NCI-H774 (cell line): ENCODE measurements at regions not wholly inside any gene's neighbourhood (a gene's known extent, or its start where the extent isn't known, plus 50 kb on each side); places are given as distances from the start of the nearest gene placed in this dataset.

Source experiments
- DNase-seq: peaks from one replicate; lab custom pipeline; 2025; lab: John Stamatoyannopoulos, UW

- no peak for DNase-seq
Observed at GRCh38 chr11:15882876-15883454, 473.4 kb downstream of the SOX6 start.

GRCh38 chr11:15883455-15883920 is 472.9 kb downstream of the SOX6 start:
- DNase-seq = no peak

DNA sequence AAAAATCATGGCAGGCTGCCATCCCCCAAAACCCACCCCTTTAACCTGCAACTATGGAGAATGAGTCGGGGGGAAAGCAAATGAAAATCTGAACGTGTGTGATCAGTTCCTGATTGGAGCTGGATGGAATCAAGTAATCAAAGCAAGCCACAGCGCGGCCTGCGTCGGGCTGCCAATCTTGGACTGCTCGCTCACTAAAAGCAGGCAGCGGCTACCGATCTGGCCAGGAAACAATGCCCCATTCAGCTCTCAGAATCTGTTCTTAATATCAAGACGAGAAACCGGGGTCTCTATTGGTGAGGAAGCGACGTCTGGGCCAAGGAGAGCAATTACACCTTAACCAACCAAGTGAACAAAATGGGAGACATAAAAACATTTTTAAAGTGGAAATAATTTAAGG is 472.2 kb downstream of the SOX6 start:
- DNase-seq = no peak

DNA sequence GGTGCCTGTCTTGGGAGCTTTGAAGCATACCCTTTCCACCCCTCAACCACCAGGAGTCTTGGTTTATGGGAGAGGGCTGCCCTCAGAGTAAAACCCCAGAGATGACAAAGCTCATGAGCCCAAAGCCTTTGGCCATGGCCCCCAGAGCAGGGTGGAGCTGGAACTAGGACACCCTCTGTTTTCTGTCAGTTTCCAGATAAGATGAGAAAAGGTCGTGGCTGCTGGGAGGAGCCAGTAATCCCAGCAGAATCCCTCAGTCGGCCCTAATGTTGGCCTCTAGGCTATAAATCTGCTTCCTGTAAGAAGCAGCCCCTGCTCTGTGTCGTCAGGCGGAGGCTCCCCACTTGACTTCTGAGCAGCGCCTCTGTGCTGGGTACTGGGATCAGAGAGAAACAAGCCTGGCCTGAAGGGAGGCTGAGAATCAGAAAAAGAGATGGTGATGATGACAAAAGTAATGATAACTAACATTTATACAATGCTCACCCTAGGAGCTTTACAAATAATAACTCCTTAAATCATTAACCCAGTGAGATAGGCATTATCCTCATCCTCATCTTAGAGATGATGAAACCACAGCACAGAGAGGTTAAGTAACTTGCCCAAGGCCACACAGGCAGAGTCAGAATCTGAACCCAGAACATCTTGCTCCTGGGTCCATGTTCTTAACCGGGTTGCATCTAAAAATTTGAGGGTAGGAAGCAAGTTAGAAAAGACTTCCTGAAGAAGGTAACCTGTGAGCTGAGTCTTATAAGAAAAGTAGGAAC is 471.4 kb downstream of the SOX6 start:
- no peak for DNase-seq

GRCh38 chr11:15885854-15886253 is 470.5 kb downstream of the SOX6 start:
- no peak for DNase-seq

DNA sequence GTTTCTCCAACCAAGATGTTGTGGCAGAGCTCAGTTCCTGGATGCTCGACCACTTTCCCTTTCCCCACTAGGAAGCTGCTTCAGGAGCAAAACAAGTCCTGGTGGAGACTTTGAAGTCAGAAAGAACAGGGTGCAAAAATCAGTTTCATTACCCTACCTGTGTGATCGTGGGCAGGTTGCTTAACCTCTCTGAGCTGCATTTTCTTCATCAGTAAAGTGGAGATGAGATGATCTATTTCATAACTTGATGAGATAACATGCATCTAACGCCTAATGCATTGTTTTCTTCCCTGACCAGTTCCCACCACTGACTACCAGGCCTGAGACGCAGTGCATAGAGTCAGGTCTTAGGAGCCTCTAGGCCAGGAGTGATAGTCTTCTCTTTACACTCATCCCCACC is 470.0 kb downstream of the SOX6 start:
- DNase-seq = no peak

DNA sequence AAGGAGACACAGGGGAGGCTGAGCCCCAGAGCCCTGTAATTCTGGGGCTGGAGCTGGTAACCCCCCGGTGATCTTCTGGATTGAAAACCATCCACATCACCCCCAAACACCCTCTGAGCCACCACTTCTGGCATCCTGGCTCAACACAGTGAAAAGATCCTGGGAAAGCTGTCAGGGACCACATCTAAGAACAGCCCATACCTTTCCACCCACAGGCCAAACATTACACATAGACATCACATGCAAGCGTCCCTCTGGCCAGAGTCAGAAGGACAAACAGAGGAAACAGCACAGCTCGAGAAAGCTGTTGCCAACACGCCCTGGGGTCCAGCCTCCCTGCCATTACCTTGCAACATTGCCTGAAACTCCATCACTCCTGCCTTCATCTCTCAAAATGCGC is 469.5 kb downstream of the SOX6 start:
- DNase-seq = no peak

GRCh38 chr11:15888556-15889345 is 467.6 kb downstream of the SOX6 start:
- no peak for DNase-seq

GRCh38 chr11:15889363-15890030 is 466.8 kb downstream of the SOX6 start:
- DNase-seq = no peak

GRCh38 chr11:15890031-15890713 is 466.2 kb downstream of the SOX6 start:
- no peak for DNase-seq

DNA sequence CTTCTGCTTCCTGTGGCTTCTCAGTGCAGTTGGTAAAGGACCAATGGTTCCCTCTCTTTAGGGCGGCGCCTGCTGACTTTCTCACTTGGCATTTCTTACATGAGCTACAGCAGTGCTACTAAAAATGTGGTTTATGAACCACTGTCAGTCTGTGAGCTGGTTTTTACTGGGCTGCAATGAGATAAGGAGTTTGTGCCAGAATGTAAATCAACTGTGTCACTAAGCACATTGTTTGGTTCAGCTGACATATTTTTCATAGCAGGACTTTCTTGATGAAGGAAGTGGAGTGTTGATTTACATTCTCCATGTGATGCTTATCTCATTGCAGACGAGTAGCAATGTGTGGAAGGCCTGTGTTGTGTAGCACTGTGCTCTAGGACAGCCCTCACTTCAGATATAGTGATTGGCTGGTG is 463.3 kb downstream of the SOX6 start:
- DNase-seq = no peak

- no peak for DNase-seq
Observed at GRCh38 chr11:15896026-15896425, 460.3 kb downstream of the SOX6 start.

GRCh38 chr11:15896530-15896929 is 459.8 kb downstream of the SOX6 start:
- DNase-seq = no peak

GRCh38 chr11:15897211-15897960 is 459.0 kb downstream of the SOX6 start:
- no peak for DNase-seq

DNA sequence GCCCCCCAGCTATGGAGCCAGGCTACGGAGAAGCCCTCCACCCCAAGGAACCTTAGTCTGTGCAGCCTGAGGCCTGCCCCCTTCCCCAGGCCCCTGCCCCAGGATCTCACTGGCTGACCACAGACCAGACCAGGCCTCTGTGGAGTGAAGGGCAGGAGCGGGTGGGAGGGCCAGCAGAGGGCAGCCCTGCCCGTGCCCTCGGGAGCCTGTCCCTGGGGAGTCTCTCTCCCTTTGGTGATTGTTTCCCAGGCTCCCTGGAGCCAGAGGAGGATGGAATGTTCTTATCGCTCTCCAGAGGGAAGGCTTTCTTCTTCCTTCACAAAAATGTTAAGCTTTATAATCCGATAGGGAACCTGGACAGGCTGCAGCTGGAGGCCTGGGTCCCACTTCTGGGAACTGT is 455.3 kb downstream of the SOX6 start:
- no peak for DNase-seq

DNA sequence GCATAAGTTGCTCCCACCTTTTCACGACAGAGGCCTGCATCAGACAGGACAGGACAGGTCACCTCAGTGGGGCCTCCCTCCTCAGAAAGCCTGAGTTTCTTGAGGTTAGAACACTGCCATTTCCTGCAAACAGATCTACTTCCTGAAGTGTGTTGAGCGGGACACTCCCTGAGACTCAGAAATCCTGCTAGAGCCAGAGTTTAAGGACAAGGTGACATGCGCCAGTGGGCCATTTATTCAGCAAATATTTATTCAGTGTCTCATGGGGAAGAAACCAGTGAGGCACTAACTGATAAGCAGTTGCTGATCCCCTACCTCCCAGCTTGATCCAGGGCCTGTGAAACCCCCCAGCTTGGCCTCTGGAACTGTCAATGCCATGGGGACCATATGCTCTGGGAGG is 454.6 kb downstream of the SOX6 start:
- DNase-seq = no peak

DNA sequence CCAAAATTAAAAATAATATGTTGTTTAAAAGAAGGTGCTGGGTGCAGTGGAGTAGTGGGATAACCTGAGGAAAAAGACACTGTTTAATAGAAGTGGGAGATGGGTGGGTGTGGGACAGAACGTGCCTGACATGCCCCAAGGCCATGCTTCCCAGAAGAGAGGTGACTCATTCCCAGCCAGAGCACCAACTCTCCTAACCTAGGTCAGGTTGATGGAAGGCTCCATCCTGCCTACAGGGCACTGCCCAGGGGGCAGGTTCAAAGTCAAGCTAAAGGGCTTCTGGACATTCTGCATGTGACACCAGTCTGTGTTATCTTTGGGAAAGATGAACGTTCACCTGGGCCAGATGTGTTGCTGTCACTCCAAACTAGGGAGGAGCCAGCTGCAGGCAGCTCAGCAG is 453.1 kb downstream of the SOX6 start:
- DNase-seq = no peak

- no peak for DNase-seq
Observed at GRCh38 chr11:15905366-15906104, 450.8 kb downstream of the SOX6 start.

GRCh38 chr11:15906481-15907035 is 449.8 kb downstream of the SOX6 start:
- no peak for DNase-seq

DNA sequence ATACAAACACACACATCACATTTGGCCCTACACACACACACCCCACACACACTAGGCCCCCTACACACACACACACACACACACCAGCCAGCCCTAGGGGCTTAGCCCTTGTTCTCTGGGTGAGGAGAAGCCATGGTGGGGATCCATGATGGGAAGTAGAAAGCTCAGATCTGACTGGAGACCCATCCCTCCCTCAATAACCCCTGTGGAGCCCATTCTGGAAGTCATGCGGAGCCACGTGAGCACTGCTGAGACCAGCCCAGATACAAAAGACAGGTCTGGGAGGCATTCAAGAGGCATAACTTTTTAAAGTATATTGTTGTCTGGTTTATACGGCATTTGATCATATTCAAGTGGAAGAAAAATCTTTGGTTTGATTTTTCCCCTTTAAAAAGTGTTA is 448.5 kb downstream of the SOX6 start:
- DNase-seq = no peak
